SK-N-SH (cell line): ENCODE measurements at regions not wholly inside any gene's neighbourhood (a gene's known extent, or its start where the extent isn't known, plus 50 kb on each side); places are given as distances from the start of the nearest gene placed in this dataset.

Experiments
- CTCF ChIA-PET: fragments of 300-600, 350-600 bp; formaldehyde crosslinking; extraction: SDS; loops from one replicate; lab custom pipeline; 2021; lab: Yijun Ruan, JAX
- POLR2A ChIA-PET: fragments of 350-600 bp; sonication (Branson Sonifier 250); formaldehyde crosslinking; extraction: SDS; loops from one replicate; lab custom pipeline; 2020; ENCODE audit warnings: antibody characterized with exemption, inconsistent platforms; lab: Yijun Ruan, JAX
- DNase-seq: peaks from one replicate; pipeline ENCODE4 v3.0.0; 2012
- H2AFZ ChIP-seq: fragments of 200-600 bp; sonication (generic); 2 replicates; pipeline ENCODE4 v1.8.1; 2016; ENCODE audit warnings: antibody characterized with exemption, mild to moderate bottlenecking, low read depth
- H3F3A ChIP-seq: fragments of 200-600 bp; sonication (generic); replicated peaks from 2 replicates; pipeline ENCODE3; 2016; ENCODE audit warnings: antibody characterized with exemption, mild to moderate bottlenecking; ENCODE audit not compliant: insufficient read depth
- H3K27ac ChIP-seq, 2 experiments: fragments of 200-500 bp in 1 of 2; fragments of 200-600 bp in 1 of 2; sonication (Bioruptor generic) in 1 of 2; sonication (generic), shearing (Covaris generic) in 1 of 2; 2 replicates each; pipeline versions ENCODE4 v1.5.1 to v1.6.1; 2014 to 2016; ENCODE audit warnings: low read depth in 2 of 2, inconsistent platforms in 1 of 2, low read length in 1 of 2, mild to moderate bottlenecking in 1 of 2, mixed read lengths in 1 of 2
- H3K27me3 ChIP-seq: fragments of 200-600 bp; sonication (generic), shearing (Covaris generic); 2 replicates; pipeline ENCODE4 v1.6.1; 2016; ENCODE audit warnings: mixed run types; ENCODE audit not compliant: insufficient read depth
- H3K36me3 ChIP-seq, 2 experiments: fragments of 200-500 bp in 1 of 2; fragments of 200-600 bp in 1 of 2; sonication (Bioruptor generic) in 1 of 2; sonication (generic) in 1 of 2; replicated peaks in 1 of 2; 2 replicates each; pipeline versions ENCODE3 to v1.5.1; 2014 to 2016; ENCODE audit warnings: low read length in 1 of 2, mild to moderate bottlenecking in 1 of 2; ENCODE audit not compliant: insufficient read depth in 2 of 2, control insufficient read depth in 1 of 2
- H3K4me1 ChIP-seq, 2 experiments: fragments of 200-500 bp in 1 of 2; fragments of 200-600 bp in 1 of 2; sonication (Bioruptor generic) in 1 of 2; sonication (generic), shearing (Covaris generic) in 1 of 2; 2 replicates each; pipeline versions ENCODE4 v1.5.1 to v1.6.1; 2014 to 2016; ENCODE audit warnings: low read depth in 1 of 2, low read length in 1 of 2, mixed run types in 1 of 2; ENCODE audit not compliant: insufficient read depth in 2 of 2, control insufficient read depth in 1 of 2
- H3K4me2 ChIP-seq: fragments of 200-600 bp; sonication (generic), shearing (Covaris generic); 2 replicates; pipeline ENCODE4 v1.6.1; 2017; ENCODE audit warnings: mixed run types
- H3K4me3 ChIP-seq, 2 experiments: fragments of 200-500 bp in 1 of 2; fragments of 200-600 bp in 1 of 2; sonication (Bioruptor generic) in 1 of 2; sonication (generic), shearing (Covaris generic) in 1 of 2; 2 replicates each; pipeline versions ENCODE4 v1.5.1 to v1.8.1; 2014 to 2016; ENCODE audit warnings: low read depth in 2 of 2, inconsistent platforms in 1 of 2, low read length in 1 of 2, mild to moderate bottlenecking in 1 of 2, mixed read lengths in 1 of 2, moderate library complexity in 1 of 2
- H3K79me2 ChIP-seq: fragments of 200-600 bp; sonication (generic); 2 replicates; pipeline ENCODE4 v1.8.1; 2017; ENCODE audit warnings: mild to moderate bottlenecking; ENCODE audit not compliant: insufficient read depth
- H3K9ac ChIP-seq: fragments of 200-600 bp; sonication (generic); 2 replicates; pipeline ENCODE4 v1.6.1; 2017; ENCODE audit warnings: mixed run types
- H3K9me2 ChIP-seq: fragments of 200-600 bp; sonication (generic); 2 replicates; pipeline ENCODE4 v1.6.1; 2017; ENCODE audit warnings: mixed run types
- H3K9me3 ChIP-seq: fragments of 200-600 bp; sonication (generic); 2 replicates; pipeline ENCODE4 v1.6.1; 2017; ENCODE audit warnings: mixed run types, mild to moderate bottlenecking, moderate library complexity
- H4K20me1 ChIP-seq: fragments of 200-600 bp; sonication (generic); 2 replicates; pipeline ENCODE4 v1.6.1; 2017; ENCODE audit warnings: mild to moderate bottlenecking, mixed run types; ENCODE audit not compliant: insufficient read depth
- ELF1 ChIP-seq: IDR thresholded peaks from 2 replicates; pipeline ENCODE4 v1.4.0; 2012
- FOSL2 ChIP-seq: IDR thresholded peaks from 2 replicates; pipeline ENCODE4 v1.4.0; 2012; ENCODE audit warnings: low read depth, mild to moderate bottlenecking, moderate library complexity, borderline replicate concordance
- FOXM1 ChIP-seq: IDR thresholded peaks from 2 replicates; pipeline ENCODE4 v1.4.0; 2012; ENCODE audit warnings: low read depth, mild to moderate bottlenecking
- GABPA ChIP-seq: IDR thresholded peaks from 2 replicates; pipeline ENCODE4 v1.4.0; 2012; ENCODE audit warnings: low read depth, mild to moderate bottlenecking
- IRF3 ChIP-seq: fragments of 150-350 bp; IDR thresholded peaks from 2 replicates; pipeline ENCODE4 v1.6.1; 2016; ENCODE audit warnings: mild to moderate bottlenecking, low read depth, low read length
- MXI1 ChIP-seq: IDR thresholded peaks from 2 replicates; pipeline ENCODE4 v1.6.1; 2012; ENCODE audit warnings: mild to moderate bottlenecking, low read depth, low read length, improper control_type of control experiment
- REST ChIP-seq: IDR thresholded peaks from 2 replicates; pipeline ENCODE4 v1.6.1; 2012; ENCODE audit warnings: mild to moderate bottlenecking, low read depth, low read length, moderate library complexity
- RFX5 ChIP-seq: IDR thresholded peaks from 2 replicates; pipeline ENCODE4 v1.6.1; 2012; ENCODE audit warnings: mild to moderate bottlenecking, improper control_type of control experiment, low read length
- RXRA ChIP-seq: IDR thresholded peaks from 2 replicates; pipeline ENCODE4 v1.4.0; 2012; ENCODE audit warnings: low read depth, mild to moderate bottlenecking, borderline replicate concordance
- SIN3A ChIP-seq: IDR thresholded peaks from 2 replicates; pipeline ENCODE4 v1.6.1; 2012; ENCODE audit warnings: low read depth, mild to moderate bottlenecking, low read length, moderate library complexity, borderline replicate concordance
- YY1 ChIP-seq: IDR thresholded peaks from 2 replicates; pipeline ENCODE4 v1.4.0; 2012; ENCODE audit warnings: low read depth, mild to moderate bottlenecking
- WGBS: methylation state at CpG from one replicate; pipeline ENCODE4 v1.1.6; 2017; ENCODE audit warnings: low lambda C conversion rate; 5-methylcytosine and 5-hydroxymethylcytosine counted together
- TF ChIP-seq, protein P1 (sequence below): IDR thresholded peaks from 2 replicates; pipeline ENCODE4 v1.4.0; 2012; ENCODE audit warnings: low read depth, borderline replicate concordance
- TF ChIP-seq, protein P2 (sequence below): IDR thresholded peaks from 2 replicates; pipeline ENCODE4 v1.4.0; 2012; ENCODE audit warnings: low read depth
- TF ChIP-seq, protein P3 (sequence below): fragments of 200-600 bp; sonication (generic); IDR thresholded peaks from 2 replicates; pipeline ENCODE4 v1.6.1; 2017; ENCODE audit warnings: antibody characterized with exemption, mild to moderate bottlenecking, moderate library complexity

DNA sequence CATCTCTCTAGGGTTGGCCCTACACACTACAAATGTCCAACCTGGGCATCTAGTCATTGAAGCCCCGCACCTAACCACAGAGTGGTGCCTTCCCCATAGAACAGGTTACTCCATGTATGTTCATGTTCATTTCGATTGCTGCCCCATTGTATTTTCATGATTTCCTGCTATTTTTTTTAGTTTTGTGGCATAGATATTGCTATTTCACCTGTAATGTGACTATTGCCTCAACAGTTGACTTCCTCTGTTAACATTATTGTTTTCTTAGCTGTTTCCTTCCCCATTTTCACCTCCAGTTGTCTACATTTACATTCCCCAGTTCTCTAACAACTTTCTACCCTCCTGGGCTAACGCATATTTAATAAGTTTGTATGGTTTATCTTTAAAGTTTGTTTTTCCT is 137.7 kb upstream of the RBMS3 start (continued):
- no peak for TF ChIP-seq IRF3
- no peak for TF ChIP-seq RFX5
- TF ChIP-seq MXI1 = no peak
- TF ChIP-seq YY1 = no peak

- Histone ChIP-seq H3K4me2 (no peak overlapping the region), H3K9me2 (no peaks in the 10 kb centered on the region), H3K9ac (no peak overlapping the region), H3K27ac (peak overlapping the region in 1 of 2 experiments; percentile 98; a peak in 2 of 4 replicates), H3K9me3 (no peaks in the 10 kb centered on the region), H3K27me3 (no peaks in the 10 kb centered on the region), H3K4me3 (no peak overlapping the region), H3K79me2 (no peaks in the 10 kb centered on the region), H3K4me1 (peaks cover 23 to 26% of the 10 kb centered on the region in 2 experiments), H3F3A (no peaks in the 10 kb centered on the region), H2AFZ (peak overlapping the region; percentile 68; the same call in 1 of the 2 replicates), H3K36me3 (no peaks in the 10 kb centered on the region), H4K20me1 (no peaks in the 10 kb centered on the region)
- no peak for DNase-seq
- POLR2A ChIA-PET = interaction anchor here (0.8 to 1.8 kb wide), 4 partner anchors 135 to 796 kb away, joined by 3 to 6 read pairs (median 4); partner anchors contain the start of genes AZI2, RBMS3 and ZCWPW2
- 62% methylated on average over 3 of the region's 3 CpGs for WGBS
- TF ChIP-seq GABPA (no peak), RFX5 (no peak), FOSL2 (no peak), SIN3A (no peak), YY1 (no peak), FOXM1 (no peak), RXRA (no peak), ELF1 (no peak), REST (no peak)
- TF ChIP-seq, protein P1, sequence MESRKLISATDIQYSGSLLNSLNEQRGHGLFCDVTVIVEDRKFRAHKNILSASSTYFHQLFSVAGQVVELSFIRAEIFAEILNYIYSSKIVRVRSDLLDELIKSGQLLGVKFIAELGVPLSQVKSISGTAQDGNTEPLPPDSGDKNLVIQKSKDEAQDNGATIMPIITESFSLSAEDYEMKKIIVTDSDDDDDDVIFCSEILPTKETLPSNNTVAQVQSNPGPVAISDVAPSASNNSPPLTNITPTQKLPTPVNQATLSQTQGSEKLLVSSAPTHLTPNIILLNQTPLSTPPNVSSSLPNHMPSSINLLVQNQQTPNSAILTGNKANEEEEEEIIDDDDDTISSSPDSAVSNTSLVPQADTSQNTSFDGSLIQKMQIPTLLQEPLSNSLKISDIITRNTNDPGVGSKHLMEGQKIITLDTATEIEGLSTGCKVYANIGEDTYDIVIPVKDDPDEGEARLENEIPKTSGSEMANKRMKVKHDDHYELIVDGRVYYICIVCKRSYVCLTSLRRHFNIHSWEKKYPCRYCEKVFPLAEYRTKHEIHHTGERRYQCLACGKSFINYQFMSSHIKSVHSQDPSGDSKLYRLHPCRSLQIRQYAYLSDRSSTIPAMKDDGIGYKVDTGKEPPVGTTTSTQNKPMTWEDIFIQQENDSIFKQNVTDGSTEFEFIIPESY = no peak
- TF ChIP-seq, protein P2, sequence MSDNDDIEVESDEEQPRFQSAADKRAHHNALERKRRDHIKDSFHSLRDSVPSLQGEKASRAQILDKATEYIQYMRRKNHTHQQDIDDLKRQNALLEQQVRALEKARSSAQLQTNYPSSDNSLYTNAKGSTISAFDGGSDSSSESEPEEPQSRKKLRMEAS = no peak
- TF ChIP-seq, protein P3, sequence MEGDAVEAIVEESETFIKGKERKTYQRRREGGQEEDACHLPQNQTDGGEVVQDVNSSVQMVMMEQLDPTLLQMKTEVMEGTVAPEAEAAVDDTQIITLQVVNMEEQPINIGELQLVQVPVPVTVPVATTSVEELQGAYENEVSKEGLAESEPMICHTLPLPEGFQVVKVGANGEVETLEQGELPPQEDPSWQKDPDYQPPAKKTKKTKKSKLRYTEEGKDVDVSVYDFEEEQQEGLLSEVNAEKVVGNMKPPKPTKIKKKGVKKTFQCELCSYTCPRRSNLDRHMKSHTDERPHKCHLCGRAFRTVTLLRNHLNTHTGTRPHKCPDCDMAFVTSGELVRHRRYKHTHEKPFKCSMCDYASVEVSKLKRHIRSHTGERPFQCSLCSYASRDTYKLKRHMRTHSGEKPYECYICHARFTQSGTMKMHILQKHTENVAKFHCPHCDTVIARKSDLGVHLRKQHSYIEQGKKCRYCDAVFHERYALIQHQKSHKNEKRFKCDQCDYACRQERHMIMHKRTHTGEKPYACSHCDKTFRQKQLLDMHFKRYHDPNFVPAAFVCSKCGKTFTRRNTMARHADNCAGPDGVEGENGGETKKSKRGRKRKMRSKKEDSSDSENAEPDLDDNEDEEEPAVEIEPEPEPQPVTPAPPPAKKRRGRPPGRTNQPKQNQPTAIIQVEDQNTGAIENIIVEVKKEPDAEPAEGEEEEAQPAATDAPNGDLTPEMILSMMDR = no peak
- CTCF ChIA-PET = interaction anchor here (0.7 to 5.1 kb wide), 19 partner anchors 133 to 1607 kb away, joined by 3 to 35 read pairs (median 4); partner anchors contain the start of gene RBMS3
Measured at GRCh38 chr3:29144361-29144760, 136.5 kb upstream of the RBMS3 start.
